ENCODE measurements at regions not wholly inside any gene's neighbourhood (a gene's known extent, or its start where the extent isn't known, plus 50 kb on each side); places are given as distances from the start of the nearest gene placed in this dataset.

DNA sequence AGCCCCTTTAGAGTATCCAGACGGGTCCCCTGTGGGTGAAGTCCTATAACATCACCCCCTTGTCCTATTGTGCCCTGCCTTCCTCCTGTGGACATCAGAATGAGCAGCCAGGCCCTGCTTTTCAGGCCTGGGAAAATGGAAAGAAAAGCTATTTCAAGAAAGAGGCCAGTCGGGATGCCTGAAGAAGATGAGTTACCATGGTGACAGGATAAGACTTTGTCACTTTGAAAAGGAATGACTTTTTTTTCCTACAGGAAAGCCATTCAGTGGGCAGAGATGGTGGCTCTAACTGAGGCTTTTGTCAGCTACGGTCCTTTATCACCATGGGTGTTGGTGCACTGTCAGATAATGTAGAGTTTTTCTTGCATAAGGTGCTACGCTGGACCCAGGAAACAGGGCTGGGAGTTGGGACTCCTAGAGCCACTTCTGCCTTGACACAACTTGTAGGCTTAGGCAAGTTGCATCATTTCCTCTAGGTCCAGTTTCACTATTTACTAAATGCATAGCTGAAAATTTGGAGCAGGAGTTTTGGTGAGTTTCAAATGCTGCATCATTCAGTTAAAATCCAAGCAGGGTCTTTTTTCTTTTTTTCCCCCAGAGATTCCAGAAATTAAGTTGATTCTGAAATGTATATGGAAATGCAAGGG is 179.0 kb upstream of the ADRA1D start:
- Histone ChIP-seq H3K4me3 (no peak overlapping the region), H3K27me3 (replicated peaks; ENCODE audit: insufficient read depth) (no peaks in the 10 kb centered on the region), H3K9me3 (no peaks in the 10 kb centered on the region), H3K36me3 (no peaks in the 10 kb centered on the region), H3K4me1 (ENCODE audit: control insufficient read depth in 1 of 2, low read depth in 2 of 2) (no peaks in the 10 kb centered on the region), H3K27ac (no peak overlapping the region)
- TF ChIP-seq CTCF (IDR thresholded peaks at IDR 0.05), result no peak
- ATAC-seq (ENCODE audit: insufficient number of reproducible peaks, low FRiP score, low read depth), result no peak
- no peak for DNase-seq (ENCODE audit: low spot score)

DNA sequence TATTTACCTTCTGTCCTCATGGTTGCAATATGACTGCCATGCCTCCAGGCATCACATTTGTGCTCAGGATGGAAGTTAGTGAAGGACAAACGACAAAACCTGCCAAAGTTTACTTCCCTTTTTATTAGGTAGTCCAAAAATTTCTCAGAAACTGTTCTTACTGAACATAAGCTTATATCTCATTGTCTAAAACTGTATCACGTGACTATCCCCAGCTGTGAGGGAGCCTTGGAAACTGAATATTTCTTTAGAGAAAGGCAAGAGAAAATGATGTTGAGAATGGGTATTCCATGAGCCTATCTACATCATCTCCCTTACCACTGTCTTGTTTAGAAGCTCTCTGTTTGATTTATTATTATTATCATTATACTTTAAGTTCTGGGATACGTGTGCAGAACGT is 169.1 kb upstream of the ADRA1D start:
- no peaks in the 10 kb centered on the region for H3K9me3 ChIP-seq
- H3K27me3 ChIP-seq (replicated peaks; ENCODE audit: insufficient read depth), result no peaks in the 10 kb centered on the region
- DNase-seq (ENCODE audit: low spot score) (no peak), ATAC-seq (ENCODE audit: insufficient number of reproducible peaks, low FRiP score, low read depth) (no peak)
- H3K36me3 ChIP-seq, result no peaks in the 10 kb centered on the region
- no peak for TF ChIP-seq CTCF (IDR thresholded peaks at IDR 0.05)
- H3K27ac ChIP-seq, result no peak overlapping the region
- H3K4me1 ChIP-seq (ENCODE audit: control insufficient read depth in 1 of 2, low read depth in 2 of 2), result no peaks in the 10 kb centered on the region
- H3K4me3 ChIP-seq, result no peak overlapping the region

GRCh38 chr20:4415281-4415680 is 166.2 kb upstream of the ADRA1D start:
- ATAC-seq (ENCODE audit: insufficient number of reproducible peaks, low FRiP score, low read depth) (no peak), DNase-seq (ENCODE audit: low spot score) (no peak)
- H3K27me3 ChIP-seq (replicated peaks; ENCODE audit: insufficient read depth), result no peaks in the 10 kb centered on the region
- no peaks in the 10 kb centered on the region for H3K9me3 ChIP-seq
- no peak overlapping the region for H3K4me3 ChIP-seq
- H3K27ac ChIP-seq, result no peak overlapping the region
- H3K36me3 ChIP-seq, result no peaks in the 10 kb centered on the region
- TF ChIP-seq CTCF (IDR thresholded peaks at IDR 0.05), result no peak
- H3K4me1 ChIP-seq (ENCODE audit: control insufficient read depth in 1 of 2, low read depth in 2 of 2), result no peaks in the 10 kb centered on the region

- no peaks in the 10 kb centered on the region for H3K27me3 ChIP-seq (replicated peaks; ENCODE audit: insufficient read depth)
- no peak for ATAC-seq (ENCODE audit: insufficient number of reproducible peaks, low FRiP score, low read depth)
- no peak overlapping the region for H3K27ac ChIP-seq
- TF ChIP-seq CTCF (IDR thresholded peaks at IDR 0.05), result no peak
- H3K4me3 ChIP-seq, result no peak overlapping the region
- no peak for DNase-seq (ENCODE audit: low spot score)
- no peaks in the 10 kb centered on the region for H3K9me3 ChIP-seq
- no peaks in the 10 kb centered on the region for H3K36me3 ChIP-seq
- H3K4me1 ChIP-seq (ENCODE audit: control insufficient read depth in 1 of 2, low read depth in 2 of 2), result no peaks in the 10 kb centered on the region
Observed at GRCh38 chr20:4413314-4414049, 164.4 kb upstream of the ADRA1D start.

- H3K4me1 ChIP-seq (ENCODE audit: control insufficient read depth in 1 of 2, low read depth in 2 of 2), result no peaks in the 10 kb centered on the region
- no peak overlapping the region for H3K4me3 ChIP-seq
- no peaks in the 10 kb centered on the region for H3K27me3 ChIP-seq (replicated peaks; ENCODE audit: insufficient read depth)
- no peak overlapping the region for H3K27ac ChIP-seq
- H3K36me3 ChIP-seq, result no peaks in the 10 kb centered on the region
- DNase-seq (ENCODE audit: low spot score) (no peak), ATAC-seq (ENCODE audit: insufficient number of reproducible peaks, low FRiP score, low read depth) (no peak)
- TF ChIP-seq CTCF (IDR thresholded peaks at IDR 0.05), result no peak
- no peaks in the 10 kb centered on the region for H3K9me3 ChIP-seq
Observed at GRCh38 chr20:4412216-4412615, 163.1 kb upstream of the ADRA1D start.

Measured in thoracic aorta (tissue), 2 donors.